ENCODE measurements at regions not wholly inside any gene's neighbourhood (a gene's known extent, or its start where the extent isn't known, plus 50 kb on each side); places are given as distances from the start of the nearest gene placed in this dataset.

GRCh38 chr9:129555512-129556215 lies 65.2 kb downstream of the C9orf50 start:
- ChIA-PET POLR2A (interaction anchor here (1.9 to 3.3 kb wide), 3 partner anchors 14 to 378 kb away, joined by 11 to 15 read pairs (median 13); partner anchors contain the start of gene IER5L), RAD21 (ENCODE audit: low non-redundant PET in 1 of 2, low total read pairs in 2 of 2, uncharacterized antibody in 2 of 2, unreplicated experiment in 2 of 2) (no interaction called here), CTCF (interaction anchor here (0.6 to 1.5 kb wide), 2 partner anchors 15 to 40 kb away, joined by 3 to 4 read pairs; no protein-coding TSS in a partner anchor)
- DNase-seq (ENCODE audit: low read depth, low spot score), result no peak
- H3K36me3 ChIP-seq (ENCODE audit: control insufficient read depth in 1 of 2, insufficient read depth in 2 of 2, low read length in 2 of 2), result no peaks in the 10 kb centered on the region
- H3K9me2 ChIP-seq (ENCODE audit: insufficient read depth), result no peaks in the 10 kb centered on the region
- TF ChIP-seq EZH2phosphoT487 (IDR thresholded peaks at IDR 0.05; ENCODE audit: borderline replicate concordance) (no peak), CBX3 (IDR thresholded peaks at IDR 0.05; ENCODE audit: low read depth) (no peak), FOSL1 (IDR thresholded peaks at IDR 0.05; ENCODE audit: low read depth) (no peak), ELF1 (IDR thresholded peaks at IDR 0.05; ENCODE audit: borderline replicate concordance, low read depth) (no peak), SP1 (IDR thresholded peaks at IDR 0.05; ENCODE audit: low read depth) (no peak), YY1 (IDR thresholded peaks at IDR 0.05; ENCODE audit: extremely low read depth, insufficient replicate concordance, low read depth, low read length) (no peak), SRF (IDR thresholded peaks at IDR 0.05; ENCODE audit: low read depth) (no peak), ZBTB33 (IDR thresholded peaks at IDR 0.05; ENCODE audit: extremely low read depth, insufficient replicate concordance, low read length) (no peak), REST (IDR thresholded peaks at IDR 0.05; ENCODE audit: low read depth) (no peak), TCF7L2 (IDR thresholded peaks at IDR 0.05; ENCODE audit: borderline replicate concordance, extremely low read depth, insufficient read depth, insufficient read length) (no peak)
- H4K20me1 ChIP-seq (ENCODE audit: insufficient read depth), result no peaks in the 10 kb centered on the region
- no peaks in the 10 kb centered on the region for H3K79me2 ChIP-seq (ENCODE audit: insufficient read depth, low read length)
- H3K4me1 ChIP-seq (ENCODE audit: control insufficient read depth in 1 of 2, insufficient read depth in 2 of 2, low read length in 2 of 2), result peaks cover 91 to 99% of the 10 kb centered on the region in 2 experiments
- no peak for ATAC-seq
- H2AFZ ChIP-seq (ENCODE audit: low read depth, low read length, poor library complexity, severe bottlenecking), result no peak overlapping the region
- intact Hi-C loops (cut with micrococcal nuclease), result loop anchor here (5.0 kb wide), 1 partner anchor 378 kb away; the partner anchor contains the start of gene IER5L
- no peaks in the 10 kb centered on the region for H3K27me3 ChIP-seq (ENCODE audit: insufficient read depth, low read length)
- H3K4me2 ChIP-seq (ENCODE audit: low read length), result peak overlapping the region; percentile 85
- H3K4me3 ChIP-seq (replicated peaks in 1 of 2; ENCODE audit: low read depth in 1 of 2, low read length in 2 of 2), result no peak overlapping the region
- H3K27ac ChIP-seq (ENCODE audit: low read depth, low read length), result peak overlapping the region; percentile 97
- peak overlapping the region; percentile 69; the same call in 1 of the 2 replicates for H3K9ac ChIP-seq (ENCODE audit: low read length)
- no TSS peak for BruUV-seq (replicated peaks)
- H3K9me3 ChIP-seq (ENCODE audit: control insufficient read depth in 1 of 2, insufficient read depth in 1 of 2, low read depth in 1 of 2, low read length in 2 of 2), result no peaks in the 10 kb centered on the region
